ENCODE measurements at regions not wholly inside any gene's neighbourhood (a gene's known extent, or its start where the extent isn't known, plus 50 kb on each side); places are given as distances from the start of the nearest gene placed in this dataset.

GRCh38 chr22:23400286-23400981, 179.7 kb downstream of the IGLL1 start:
- TF ChIP-seq CTCF (conservative IDR thresholded peaks at IDR 0.05) (no peak), EZH2 (IDR thresholded peaks at IDR 0.05; ENCODE audit: low read depth) (no peak)

Measured in PC-9 (cell line).